SK-N-MC (cell line): ENCODE measurements at regions not wholly inside any gene's neighbourhood (a gene's known extent, or its start where the extent isn't known, plus 50 kb on each side); places are given as distances from the start of the nearest gene placed in this dataset.

Source experiments
- EZH2 ChIP-seq: fragments of 200-600 bp; sonication (generic); IDR thresholded peaks from one replicate; pipeline ENCODE4 v1.6.1; 2017; ENCODE audit warnings: antibody characterized with exemption
- POLR2AphosphoS5 ChIP-seq: IDR thresholded peaks from 2 replicates; pipeline ENCODE4 v1.6.1; 2012; ENCODE audit warnings: mild to moderate bottlenecking, low read depth, low read length, borderline replicate concordance

DNA sequence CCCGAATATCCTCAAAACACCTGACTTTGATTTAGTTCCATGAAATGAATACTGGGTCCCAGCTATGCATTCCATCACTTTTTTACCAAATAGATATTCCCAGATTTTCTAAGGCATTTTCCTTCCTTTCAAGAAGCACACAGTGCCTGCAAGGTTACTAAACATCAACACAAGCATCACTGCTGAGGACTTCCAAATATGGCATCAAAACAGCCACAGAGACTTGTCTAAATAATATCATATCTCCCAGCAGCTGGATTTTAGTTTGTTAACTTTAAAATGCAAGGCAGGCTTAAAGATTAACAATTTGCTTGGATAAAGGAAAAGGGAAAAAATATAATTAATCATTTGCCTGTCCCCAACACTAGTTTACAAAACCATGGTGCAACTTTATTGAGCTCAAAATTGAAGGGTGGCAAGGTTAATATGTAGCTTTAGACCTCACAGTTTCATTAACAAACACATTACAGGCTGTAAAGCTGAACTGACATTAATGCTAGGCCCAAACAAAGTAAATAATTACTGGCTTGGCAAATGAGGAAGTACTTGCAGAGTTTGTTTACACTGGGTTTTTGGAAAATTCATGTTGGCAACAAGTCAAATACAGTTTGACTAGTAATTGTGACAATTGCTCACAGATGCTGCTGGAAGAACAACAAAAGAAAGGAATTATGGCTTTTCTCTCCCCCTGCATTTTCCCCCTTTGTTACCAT, 401.7 kb upstream of the CDIN1 start:
- no peak for TF ChIP-seq EZH2
- TF ChIP-seq POLR2AphosphoS5 = no peak
